K562 (cell line): ENCODE measurements at regions not wholly inside any gene's neighbourhood (a gene's known extent, or its start where the extent isn't known, plus 50 kb on each side); places are given as distances from the start of the nearest gene placed in this dataset.

Experiments
- ATAC-seq: fragments of 200-7000 bp; cut with Tn5 transposase; 3 replicates; pipeline ENCODE4 v1.9.1; 2020; ENCODE audit warnings: moderate library complexity
- BruUV-seq: library from RNA; stranded (reverse); fragments of 400-500 nt; replicated peaks from 2 replicates; lab custom pipeline; 2021; lab: Mats Ljungman, UMichigan
- CTCF ChIA-PET: fragments of 300-600 bp; formaldehyde crosslinking; extraction: SDS; loops from one replicate; lab custom pipeline; 2021; ENCODE audit warnings: low intra/inter-chr PET ratio; lab: Yijun Ruan, JAX
- POLR2A ChIA-PET: fragments of 300-600, 350-650 bp; sonication (Branson Sonifier 250); formaldehyde crosslinking; extraction: SDS; loops from one replicate; lab custom pipeline; 2021; ENCODE audit warnings: antibody characterized with exemption, inconsistent platforms; lab: Yijun Ruan, JAX
- DNase-seq, 4 experiments: peaks; one replicate each; pipeline versions ENCODE4 v3.0.0 to v3.0.0-alpha.2; 2011 to 2018; ENCODE audit warnings: low spot score in 3 of 4, mixed read lengths in 3 of 4; ENCODE audit errors: extremely low read depth in 1 of 4
- FAIRE-seq: peaks from 2 replicates; lab custom pipeline; 2011; peaks lifted over from hg19 to GRCh38; lab: Jason Lieb, UNC
- H2AFZ ChIP-seq: 2 replicates; pipeline ENCODE4 v1.6.0; 2011; ENCODE audit warnings: low read depth, low read length, control low read depth, inconsistent platforms
- H3K27ac ChIP-seq: fragments of 200-600 bp; 3 replicates; pipeline ENCODE4 v1.8.0; 2011; ENCODE audit warnings: low read depth, mild to moderate bottlenecking, control low read depth, inconsistent platforms, low read length, moderate library complexity, mixed read lengths; ENCODE audit errors: extremely low read depth
- H3K27me3 ChIP-seq, 2 experiments: fragments of 300-600 bp in 1 of 2; 2 replicates in 1 of 2; 3 replicates in 1 of 2; pipeline versions ENCODE4 v1.6.0 to v1.8.0; 2011; ENCODE audit warnings: inconsistent platforms in 2 of 2, low read length in 2 of 2, mild to moderate bottlenecking in 1 of 2, mixed read lengths in 1 of 2, moderate library complexity in 1 of 2; ENCODE audit not compliant: control insufficient read depth in 2 of 2, insufficient read depth in 2 of 2
- H3K36me3 ChIP-seq: fragments of 300-600 bp; 3 replicates; pipeline ENCODE4 v1.8.0; 2011; ENCODE audit warnings: mild to moderate bottlenecking, low read length, inconsistent platforms; ENCODE audit not compliant: control insufficient read depth, insufficient read depth
- H3K4me1 ChIP-seq, 2 experiments: fragments of 200-600 bp in 1 of 2; replicated peaks in 1 of 2; 2 replicates in 1 of 2; 3 replicates in 1 of 2; pipeline versions ENCODE4 v1.5.1 to v1.8.0; 2011; ENCODE audit warnings: inconsistent platforms in 2 of 2, low read length in 2 of 2, mild to moderate bottlenecking in 1 of 2, mixed read lengths in 1 of 2, moderate library complexity in 1 of 2; ENCODE audit not compliant: control insufficient read depth in 2 of 2, insufficient read depth in 2 of 2
- H3K4me2 ChIP-seq: 2 replicates; pipeline ENCODE4 v1.6.1; 2011; ENCODE audit warnings: low read length, control low read depth, inconsistent platforms, mixed read lengths; ENCODE audit not compliant: insufficient read depth
- H3K4me3 ChIP-seq: fragments of 200-600 bp; sonication (generic), shearing (Covaris generic); 2 replicates; pipeline ENCODE4 v1.5.1; 2016; ENCODE audit warnings: control low read depth, inconsistent platforms
- H3K79me2 ChIP-seq: fragments of 200-600 bp; 3 replicates; pipeline ENCODE4 v1.8.0; 2011; ENCODE audit warnings: low read length, inconsistent platforms; ENCODE audit not compliant: control insufficient read depth, insufficient read depth
- H3K9ac ChIP-seq, 2 experiments: 2 replicates each; pipeline versions ENCODE4 v1.6.0 to v1.6.1; 2011; ENCODE audit warnings: low read depth in 2 of 2, low read length in 2 of 2, control low read depth in 1 of 2, inconsistent platforms in 1 of 2, mild to moderate bottlenecking in 1 of 2, mixed read lengths in 1 of 2; ENCODE audit not compliant: insufficient read depth in 1 of 2
- H3K9me1 ChIP-seq: one replicate; pipeline ENCODE4 v1.6.0; 2011; ENCODE audit warnings: inconsistent platforms, mild to moderate bottlenecking, low read length, moderate library complexity; ENCODE audit not compliant: control insufficient read depth, insufficient read depth
- H3K9me3 ChIP-seq: replicated peaks from 2 replicates; pipeline ENCODE4 v1.5.1; 2011; ENCODE audit warnings: low read depth, low read length, inconsistent platforms; ENCODE audit not compliant: control insufficient read depth, insufficient read depth
- H4K20me1 ChIP-seq: replicated peaks from 2 replicates; pipeline ENCODE4 v1.6.1; 2011; ENCODE audit warnings: low read length, inconsistent platforms, mixed read lengths; ENCODE audit not compliant: control insufficient read depth, insufficient read depth
- RAD21 ChIP-seq, 2 experiments: fragments of 250-450 bp in 1 of 2; fragments of 450-650 bp in 1 of 2; sonication (Bioruptor Pico) in 1 of 2; formaldehyde crosslinking in 1 of 2; IDR thresholded peaks in 1 of 2; conservative IDR thresholded peaks in 1 of 2; 2 replicates each; pipeline versions ENCODE4 v1.4.0 to v1.8.0; 2020 to 2022; ENCODE audit warnings: mild to moderate bottlenecking in 2 of 2, moderate library complexity in 1 of 2
- RCOR1 ChIP-seq, 2 experiments: IDR thresholded peaks; 2 replicates each; pipeline ENCODE4 v1.6.1; 2012; ENCODE audit warnings: low read depth in 2 of 2, low read length in 2 of 2, borderline replicate concordance in 1 of 2, improper control_type of control experiment in 1 of 2
- WGBS: fragments of 100-300 bp; shearing (Covaris generic); methylation state at CpG from one replicate; pipeline ENCODE4 v1.1.6; 2016; ENCODE audit warnings: low coverage, mixed read lengths; ENCODE audit not compliant: insufficient coverage; ENCODE audit errors: missing lambda C conversion rate; 5-methylcytosine and 5-hydroxymethylcytosine counted together
- in situ Hi-C: fragments of 300-500 bp; cut with MboI; formaldehyde crosslinking; loops from 4 replicates; pipeline ENCODE4 v1.15.0; 2018; ENCODE audit warnings: inconsistent platforms, mixed read lengths
- intact Hi-C: fragments of 100-400 bp; cut with micrococcal nuclease; formaldehyde crosslinking; loops from 2 replicates; pipeline ENCODE4 v1.14.2; 2022
- TF ChIP-seq, protein P1 (sequence below), 3 experiments: IDR thresholded peaks in 2 of 3; conservative IDR thresholded peaks in 1 of 3; 2 replicates each; pipeline ENCODE4 v1.5.1; 2011 to 2012; ENCODE audit warnings: low read length in 3 of 3, mild to moderate bottlenecking in 3 of 3, control low read depth in 2 of 3, improper control_type of control experiment in 1 of 3, inconsistent platforms in 1 of 3, low read depth in 1 of 3, mixed read lengths in 1 of 3, moderate library complexity in 1 of 3; ENCODE audit not compliant: insufficient read depth in 2 of 3
- TF ChIP-seq, protein P2 (sequence below): IDR thresholded peaks from 2 replicates; pipeline ENCODE4 v1.6.1; 2011; ENCODE audit warnings: borderline replicate concordance, low read depth, mild to moderate bottlenecking, moderate library complexity, low read length; ENCODE audit not compliant: insufficient read depth, poor library complexity, severe bottlenecking

DNA sequence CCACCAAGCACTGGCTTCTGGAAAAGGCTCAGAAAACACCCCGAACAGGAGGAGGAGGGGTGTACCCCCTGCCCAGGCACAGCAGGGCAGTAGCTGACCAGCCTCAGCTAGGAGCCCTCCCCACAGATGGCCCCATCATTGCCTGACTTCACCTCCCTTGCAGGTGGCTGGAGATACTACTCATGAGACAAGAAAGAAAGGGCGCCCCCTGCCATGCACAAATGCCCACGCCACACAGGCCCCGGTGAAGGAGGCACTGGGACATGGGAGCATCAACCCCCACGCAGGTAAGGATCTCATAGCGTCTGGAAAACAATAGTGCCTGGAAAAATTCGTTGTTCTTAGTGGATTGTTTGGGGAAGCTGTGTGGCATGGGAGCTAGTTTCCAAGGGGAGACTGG lies 240.6 kb downstream of the TFCP2L1 start:
- H3K4me1 ChIP-seq = no peaks in the 10 kb centered on the region
- peak; percentile 69 for ATAC-seq
- 1% methylated on average over 7 of the region's 7 CpGs for WGBS

More for the DNA sequence above, 240.6 kb downstream of the TFCP2L1 start:
- H3K27me3 ChIP-seq = peaks cover 0 to 19% of the 10 kb centered on the region in 2 experiments; a peak in 2 of 5 replicates
- CTCF ChIA-PET = interaction anchor here (1.0 kb wide), 1 partner anchor 349 kb away, joined by 5 read pairs; no protein-coding TSS in a partner anchor
- FAIRE-seq = no peak
- TF ChIP-seq RAD21 (CRISPR knock-in tag; conservative IDR thresholded peaks at IDR 0.05 in 1 of 2, IDR thresholded peaks at IDR 0.05 in 1 of 2) (0 out of 4 replicates have a peak, but pooled peaks of 1 of the 2 experiments have one; percentile 15), RCOR1 (IDR thresholded peaks at IDR 0.05; ENCODE audit: borderline replicate concordance in 1 of 2, low read depth in 2 of 2, low read length in 2 of 2) (no peak)
- TF ChIP-seq, protein P1, sequence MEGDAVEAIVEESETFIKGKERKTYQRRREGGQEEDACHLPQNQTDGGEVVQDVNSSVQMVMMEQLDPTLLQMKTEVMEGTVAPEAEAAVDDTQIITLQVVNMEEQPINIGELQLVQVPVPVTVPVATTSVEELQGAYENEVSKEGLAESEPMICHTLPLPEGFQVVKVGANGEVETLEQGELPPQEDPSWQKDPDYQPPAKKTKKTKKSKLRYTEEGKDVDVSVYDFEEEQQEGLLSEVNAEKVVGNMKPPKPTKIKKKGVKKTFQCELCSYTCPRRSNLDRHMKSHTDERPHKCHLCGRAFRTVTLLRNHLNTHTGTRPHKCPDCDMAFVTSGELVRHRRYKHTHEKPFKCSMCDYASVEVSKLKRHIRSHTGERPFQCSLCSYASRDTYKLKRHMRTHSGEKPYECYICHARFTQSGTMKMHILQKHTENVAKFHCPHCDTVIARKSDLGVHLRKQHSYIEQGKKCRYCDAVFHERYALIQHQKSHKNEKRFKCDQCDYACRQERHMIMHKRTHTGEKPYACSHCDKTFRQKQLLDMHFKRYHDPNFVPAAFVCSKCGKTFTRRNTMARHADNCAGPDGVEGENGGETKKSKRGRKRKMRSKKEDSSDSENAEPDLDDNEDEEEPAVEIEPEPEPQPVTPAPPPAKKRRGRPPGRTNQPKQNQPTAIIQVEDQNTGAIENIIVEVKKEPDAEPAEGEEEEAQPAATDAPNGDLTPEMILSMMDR (IDR thresholded peaks at IDR 0.05 in 2 of 3, conservative IDR thresholded peaks at IDR 0.05 in 1 of 3; ENCODE audit: insufficient read depth in 2 of 3, low read depth in 1 of 3, low read length in 3 of 3) = peak; percentile 30 to 44 (median 38)
- TF ChIP-seq, protein P2, sequence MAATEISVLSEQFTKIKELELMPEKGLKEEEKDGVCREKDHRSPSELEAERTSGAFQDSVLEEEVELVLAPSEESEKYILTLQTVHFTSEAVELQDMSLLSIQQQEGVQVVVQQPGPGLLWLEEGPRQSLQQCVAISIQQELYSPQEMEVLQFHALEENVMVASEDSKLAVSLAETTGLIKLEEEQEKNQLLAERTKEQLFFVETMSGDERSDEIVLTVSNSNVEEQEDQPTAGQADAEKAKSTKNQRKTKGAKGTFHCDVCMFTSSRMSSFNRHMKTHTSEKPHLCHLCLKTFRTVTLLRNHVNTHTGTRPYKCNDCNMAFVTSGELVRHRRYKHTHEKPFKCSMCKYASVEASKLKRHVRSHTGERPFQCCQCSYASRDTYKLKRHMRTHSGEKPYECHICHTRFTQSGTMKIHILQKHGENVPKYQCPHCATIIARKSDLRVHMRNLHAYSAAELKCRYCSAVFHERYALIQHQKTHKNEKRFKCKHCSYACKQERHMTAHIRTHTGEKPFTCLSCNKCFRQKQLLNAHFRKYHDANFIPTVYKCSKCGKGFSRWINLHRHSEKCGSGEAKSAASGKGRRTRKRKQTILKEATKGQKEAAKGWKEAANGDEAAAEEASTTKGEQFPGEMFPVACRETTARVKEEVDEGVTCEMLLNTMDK = peak; percentile 9
- H3K4me3 ChIP-seq = no peak overlapping the region
- no peaks in the 10 kb centered on the region for H3K79me2 ChIP-seq
- no peaks in the 10 kb centered on the region for H3K9me1 ChIP-seq
- intact Hi-C loops (no loop called here), in situ Hi-C loops (no loop called here)
- POLR2A ChIA-PET = interaction anchor here (0.6 kb wide), 1 partner anchor 378 kb away, joined by 3 read pairs; no protein-coding TSS in a partner anchor
- no peak overlapping the region for H2AFZ ChIP-seq
- no peak overlapping the region for H3K4me2 ChIP-seq
- no peak overlapping the region for H3K9ac ChIP-seq
- H3K36me3 ChIP-seq = no peaks in the 10 kb centered on the region
- BruUV-seq = no TSS peak
- no peaks in the 10 kb centered on the region for H4K20me1 ChIP-seq
- DNase-seq = peak in 2 of 4 experiments; percentile 9 to 27
- no peaks in the 10 kb centered on the region for H3K9me3 ChIP-seq
- H3K27ac ChIP-seq = no peak overlapping the region
